ENCODE measurements at regions not wholly inside any gene's neighbourhood (a gene's known extent, or its start where the extent isn't known, plus 50 kb on each side); places are given as distances from the start of the nearest gene placed in this dataset.

DNA sequence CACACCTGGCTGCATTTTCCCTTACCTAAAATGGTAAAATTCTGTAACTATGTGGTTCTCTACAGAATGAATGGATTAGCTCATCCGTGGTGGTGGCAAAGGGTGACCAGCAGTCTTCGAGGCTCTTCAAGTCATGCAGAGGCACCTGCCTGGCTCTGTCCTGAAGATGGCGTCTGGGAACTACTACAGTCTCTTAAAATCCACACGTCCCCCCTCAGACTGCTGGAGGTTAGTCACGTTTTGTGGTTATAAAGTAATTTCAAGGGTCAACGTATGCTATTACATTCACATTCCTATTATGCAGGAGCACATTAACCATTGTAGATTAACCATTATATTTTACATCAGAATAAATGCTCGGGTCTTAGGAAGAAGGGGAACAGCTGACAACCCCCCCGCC is 616.7 kb downstream of the GALR1 start:
- Histone ChIP-seq H3K9me3 (no peaks in the 10 kb centered on the region), H3K36me3 (no peaks in the 10 kb centered on the region), H3K4me3 (ENCODE audit: low read depth, low read length) (no peak overlapping the region), H3K4me1 (no peaks in the 10 kb centered on the region), H3K27me3 (no peaks in the 10 kb centered on the region; the same call in 1 of the 2 replicates)
- no peak for DNase-seq
- TF ChIP-seq, protein P1, sequence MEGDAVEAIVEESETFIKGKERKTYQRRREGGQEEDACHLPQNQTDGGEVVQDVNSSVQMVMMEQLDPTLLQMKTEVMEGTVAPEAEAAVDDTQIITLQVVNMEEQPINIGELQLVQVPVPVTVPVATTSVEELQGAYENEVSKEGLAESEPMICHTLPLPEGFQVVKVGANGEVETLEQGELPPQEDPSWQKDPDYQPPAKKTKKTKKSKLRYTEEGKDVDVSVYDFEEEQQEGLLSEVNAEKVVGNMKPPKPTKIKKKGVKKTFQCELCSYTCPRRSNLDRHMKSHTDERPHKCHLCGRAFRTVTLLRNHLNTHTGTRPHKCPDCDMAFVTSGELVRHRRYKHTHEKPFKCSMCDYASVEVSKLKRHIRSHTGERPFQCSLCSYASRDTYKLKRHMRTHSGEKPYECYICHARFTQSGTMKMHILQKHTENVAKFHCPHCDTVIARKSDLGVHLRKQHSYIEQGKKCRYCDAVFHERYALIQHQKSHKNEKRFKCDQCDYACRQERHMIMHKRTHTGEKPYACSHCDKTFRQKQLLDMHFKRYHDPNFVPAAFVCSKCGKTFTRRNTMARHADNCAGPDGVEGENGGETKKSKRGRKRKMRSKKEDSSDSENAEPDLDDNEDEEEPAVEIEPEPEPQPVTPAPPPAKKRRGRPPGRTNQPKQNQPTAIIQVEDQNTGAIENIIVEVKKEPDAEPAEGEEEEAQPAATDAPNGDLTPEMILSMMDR (IDR thresholded peaks at IDR 0.05; ENCODE audit: low read depth, low read length): no peak

DNA sequence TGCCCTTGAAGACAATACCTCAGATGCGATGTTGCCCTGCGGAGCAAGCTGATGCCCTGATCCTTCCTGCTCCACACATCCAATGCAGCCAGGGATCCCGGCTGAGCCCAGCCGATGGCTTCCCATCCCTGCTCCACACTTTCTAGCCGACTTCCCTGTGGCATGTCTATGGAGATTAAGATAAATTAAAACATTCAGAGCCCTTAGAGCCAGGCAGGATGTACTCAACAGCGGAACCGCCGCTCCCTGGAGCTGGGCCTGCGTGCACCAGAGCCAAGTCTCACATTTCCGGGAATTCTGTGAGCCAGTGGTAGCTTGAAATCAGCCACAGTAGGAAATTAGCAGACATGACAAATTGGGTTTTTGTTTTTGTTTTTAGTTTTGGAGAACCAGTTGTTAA is 620.6 kb downstream of the GALR1 start:
- TF ChIP-seq, protein P1 (IDR thresholded peaks at IDR 0.05; ENCODE audit: low read depth, low read length): no peak
- no peaks in the 10 kb centered on the region for H3K4me1 ChIP-seq
- no peak for DNase-seq
- H3K9me3 ChIP-seq: no peaks in the 10 kb centered on the region
- H3K36me3 ChIP-seq: no peaks in the 10 kb centered on the region
- H3K27me3 ChIP-seq: no peaks in the 10 kb centered on the region; the same call in 1 of the 2 replicates
- H3K4me3 ChIP-seq (ENCODE audit: low read depth, low read length): no peak overlapping the region

DNA sequence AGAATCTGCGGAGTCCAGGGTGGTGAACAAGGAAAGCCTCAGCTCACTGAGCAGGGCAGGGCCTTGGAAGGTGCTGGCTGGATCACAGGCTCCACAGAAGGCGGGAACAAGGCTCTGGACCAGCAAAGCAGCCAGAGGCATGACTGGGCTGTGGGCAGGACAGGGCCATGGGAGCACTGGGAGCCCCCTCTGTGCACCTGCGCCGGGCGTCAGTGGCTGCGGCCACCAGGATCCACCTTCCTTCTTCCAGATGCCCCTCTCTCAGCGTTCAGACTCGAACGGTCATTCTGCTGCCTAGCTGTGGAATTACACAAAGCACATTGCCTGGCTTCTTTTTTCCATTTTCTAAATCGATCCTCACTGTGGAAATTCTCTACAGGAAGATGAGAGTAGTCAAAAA is 621.2 kb downstream of the GALR1 start:
- no peaks in the 10 kb centered on the region for H3K9me3 ChIP-seq
- no peak for DNase-seq
- H3K27me3 ChIP-seq: no peaks in the 10 kb centered on the region; the same call in 1 of the 2 replicates
- H3K4me1 ChIP-seq: no peaks in the 10 kb centered on the region
- no peaks in the 10 kb centered on the region for H3K36me3 ChIP-seq
- TF ChIP-seq, protein P1 (IDR thresholded peaks at IDR 0.05; ENCODE audit: low read depth, low read length): no peak
- H3K4me3 ChIP-seq (ENCODE audit: low read depth, low read length): no peak overlapping the region

DNA sequence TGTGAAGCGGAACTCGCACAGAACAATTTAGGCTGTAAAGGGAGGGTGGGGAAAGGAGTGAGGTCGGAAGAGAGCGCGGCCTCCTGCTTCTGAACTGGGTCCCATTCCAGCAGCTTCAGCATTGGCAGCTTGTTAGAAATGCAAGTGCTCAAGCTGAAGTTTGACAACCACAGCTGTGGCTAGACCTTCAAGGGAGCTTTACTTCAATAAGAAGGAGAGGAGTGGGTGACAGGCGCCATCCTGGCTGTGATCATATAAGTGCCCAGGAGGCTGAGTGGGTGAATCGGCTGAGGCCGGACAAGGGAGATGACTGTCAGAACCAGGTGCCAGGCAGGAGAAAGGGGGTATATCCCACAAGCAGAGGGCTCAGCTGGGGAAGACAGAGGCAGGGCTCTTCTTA is 622.5 kb downstream of the GALR1 start:
- TF ChIP-seq, protein P1 (IDR thresholded peaks at IDR 0.05; ENCODE audit: low read depth, low read length): no peak
- Histone ChIP-seq H3K9me3 (no peaks in the 10 kb centered on the region), H3K4me3 (ENCODE audit: low read depth, low read length) (no peak overlapping the region), H3K4me1 (no peaks in the 10 kb centered on the region), H3K36me3 (no peaks in the 10 kb centered on the region), H3K27me3 (no peaks in the 10 kb centered on the region; the same call in 1 of the 2 replicates)
- no peak for DNase-seq

DNA sequence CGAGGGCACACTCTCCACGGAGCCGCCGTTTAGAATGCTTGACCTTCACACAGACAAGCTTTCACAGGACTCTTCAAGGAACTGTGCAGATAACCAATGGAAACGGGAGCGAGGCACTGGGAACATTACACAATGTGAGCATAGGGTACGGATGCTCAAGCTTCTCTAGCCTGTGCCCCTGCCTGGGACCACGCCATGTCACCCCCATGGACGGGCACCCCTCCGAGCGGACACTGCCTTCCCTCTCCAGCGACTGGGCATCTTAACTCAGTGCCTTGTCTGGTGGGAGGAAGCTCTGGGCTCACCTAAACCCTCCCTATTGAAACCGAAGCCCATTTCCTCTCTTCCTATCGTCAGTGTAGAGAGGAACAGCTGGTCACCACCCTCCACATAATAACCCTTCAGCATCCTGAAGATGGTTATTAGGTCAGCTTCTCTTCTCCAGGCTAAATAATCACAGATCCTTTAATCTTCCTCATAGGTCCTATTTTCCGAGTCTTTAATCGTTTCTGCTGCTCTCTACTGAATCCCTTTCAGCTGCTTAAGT is 626.7 kb downstream of the GALR1 start:
- TF ChIP-seq, protein P1 (IDR thresholded peaks at IDR 0.05; ENCODE audit: low read depth, low read length): no peak
- DNase-seq: no peak
- Histone ChIP-seq H3K9me3 (no peaks in the 10 kb centered on the region), H3K36me3 (no peaks in the 10 kb centered on the region), H3K27me3 (peaks cover 2% of the 10 kb centered on the region; the same call in 1 of the 2 replicates), H3K4me3 (ENCODE audit: low read depth, low read length) (no peak overlapping the region), H3K4me1 (no peaks in the 10 kb centered on the region)

DNA sequence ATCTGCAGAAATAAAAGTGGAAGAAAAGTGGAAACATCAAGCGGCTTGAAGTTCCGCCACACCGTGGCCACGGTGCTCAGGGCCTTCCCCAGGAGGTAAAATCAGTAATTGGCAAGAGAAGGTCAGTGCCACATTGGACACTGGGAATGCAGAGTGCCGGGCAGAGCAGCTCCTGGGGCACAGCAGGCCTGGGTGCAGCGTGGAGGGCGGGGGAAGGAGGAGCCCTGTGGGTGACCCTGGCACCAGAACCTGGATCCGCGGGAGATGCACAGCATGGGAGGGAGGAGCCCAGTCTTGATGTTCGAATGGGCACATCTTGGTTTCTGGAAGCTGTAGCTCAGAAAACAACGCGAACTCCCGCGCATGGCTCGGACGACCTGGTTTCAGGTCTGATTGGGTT is 630.2 kb downstream of the GALR1 start:
- H3K4me1 ChIP-seq: no peaks in the 10 kb centered on the region
- TF ChIP-seq, protein P1 (IDR thresholded peaks at IDR 0.05; ENCODE audit: low read depth, low read length): no peak
- no peak overlapping the region for H3K4me3 ChIP-seq (ENCODE audit: low read depth, low read length)
- H3K27me3 ChIP-seq: peaks cover 2% of the 10 kb centered on the region; the same call in 1 of the 2 replicates
- H3K9me3 ChIP-seq: no peaks in the 10 kb centered on the region
- DNase-seq: no peak
- no peaks in the 10 kb centered on the region for H3K36me3 ChIP-seq

Data from BE2C (cell line).